ENCODE measurements at regions not wholly inside any gene's neighbourhood (a gene's known extent, or its start where the extent isn't known, plus 50 kb on each side); places are given as distances from the start of the nearest gene placed in this dataset.

DNA sequence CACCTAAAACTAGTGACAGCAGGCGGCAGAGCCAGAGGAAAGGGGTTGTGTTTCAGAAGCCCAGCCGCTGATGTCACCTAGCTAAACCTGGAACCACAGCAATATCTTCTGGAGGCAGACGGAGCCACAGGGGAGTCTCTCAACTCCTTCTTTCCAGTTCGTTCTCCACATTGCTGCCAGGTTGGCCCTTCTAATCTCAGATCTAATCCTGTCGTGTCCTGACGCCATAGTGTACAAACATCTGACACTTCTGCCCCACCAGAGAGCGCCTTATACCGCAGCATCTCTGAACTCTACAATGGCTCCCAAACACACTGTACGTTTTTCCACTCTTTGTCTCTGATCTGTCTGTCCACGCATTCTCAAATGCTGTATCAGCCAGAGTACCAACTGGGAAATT, 240.0 kb downstream of the SMARCA2 start:
- TF ChIP-seq, protein P1, sequence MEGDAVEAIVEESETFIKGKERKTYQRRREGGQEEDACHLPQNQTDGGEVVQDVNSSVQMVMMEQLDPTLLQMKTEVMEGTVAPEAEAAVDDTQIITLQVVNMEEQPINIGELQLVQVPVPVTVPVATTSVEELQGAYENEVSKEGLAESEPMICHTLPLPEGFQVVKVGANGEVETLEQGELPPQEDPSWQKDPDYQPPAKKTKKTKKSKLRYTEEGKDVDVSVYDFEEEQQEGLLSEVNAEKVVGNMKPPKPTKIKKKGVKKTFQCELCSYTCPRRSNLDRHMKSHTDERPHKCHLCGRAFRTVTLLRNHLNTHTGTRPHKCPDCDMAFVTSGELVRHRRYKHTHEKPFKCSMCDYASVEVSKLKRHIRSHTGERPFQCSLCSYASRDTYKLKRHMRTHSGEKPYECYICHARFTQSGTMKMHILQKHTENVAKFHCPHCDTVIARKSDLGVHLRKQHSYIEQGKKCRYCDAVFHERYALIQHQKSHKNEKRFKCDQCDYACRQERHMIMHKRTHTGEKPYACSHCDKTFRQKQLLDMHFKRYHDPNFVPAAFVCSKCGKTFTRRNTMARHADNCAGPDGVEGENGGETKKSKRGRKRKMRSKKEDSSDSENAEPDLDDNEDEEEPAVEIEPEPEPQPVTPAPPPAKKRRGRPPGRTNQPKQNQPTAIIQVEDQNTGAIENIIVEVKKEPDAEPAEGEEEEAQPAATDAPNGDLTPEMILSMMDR (IDR thresholded peaks at IDR 0.05) = no peak
- TF ChIP-seq EP300 (IDR thresholded peaks at IDR 0.05) (no peak), POLR2A (IDR thresholded peaks at IDR 0.05) (no peak)
